Activated CD8-positive, alpha-beta memory T cell treated with anti-CD3 and anti-CD28 coated beads for 48 hours (primary cell): ENCODE measurements at regions not wholly inside any gene's neighbourhood (a gene's known extent, or its start where the extent isn't known, plus 50 kb on each side); places are given as distances from the start of the nearest gene placed in this dataset.

Source experiments
- DNase-seq, 3 experiments: peaks; one replicate each; pipeline ENCODE4 v3.0.0-alpha.2; 2020; ENCODE audit warnings: low read depth in 2 of 3, low spot score in 2 of 3

GRCh38 chr20:52652271-52652670, 319.9 kb upstream of the TSHZ2 start:
- DNase-seq: no peak

- DNase-seq: no peak
Measured at GRCh38 chr20:52649727-52650126, 322.4 kb upstream of the TSHZ2 start.

- DNase-seq: no peak
Measured at GRCh38 chr20:52645822-52646221, 326.3 kb upstream of the TSHZ2 start.

GRCh38 chr20:52643034-52643433, 329.1 kb upstream of the TSHZ2 start:
- no peak for DNase-seq

- no peak for DNase-seq
Measured at GRCh38 chr20:52637201-52637600, 335.0 kb upstream of the TSHZ2 start.

- no peak for DNase-seq
Measured at GRCh38 chr20:52631469-52631868, 340.7 kb upstream of the TSHZ2 start.

GRCh38 chr20:52630138-52630537, 342.0 kb upstream of the TSHZ2 start:
- no peak for DNase-seq

GRCh38 chr20:52624281-52624680, 347.9 kb upstream of the TSHZ2 start:
- no peak for DNase-seq

GRCh38 chr20:52622081-52622480, 350.1 kb upstream of the TSHZ2 start:
- DNase-seq: no peak

GRCh38 chr20:52621401-52621800, 350.8 kb upstream of the TSHZ2 start:
- no peak for DNase-seq

- no peak for DNase-seq
Measured at GRCh38 chr20:52619671-52620070, 352.5 kb upstream of the TSHZ2 start.

GRCh38 chr20:52619101-52619500, 353.1 kb upstream of the TSHZ2 start:
- DNase-seq: no peak

- no peak for DNase-seq
Measured at GRCh38 chr20:52616629-52617028, 355.5 kb upstream of the TSHZ2 start.

GRCh38 chr20:52614051-52614863, 357.9 kb upstream of the TSHZ2 start:
- DNase-seq: no peak

- DNase-seq: no peak
Measured at GRCh38 chr20:52612046-52612632, 360.0 kb upstream of the TSHZ2 start.

GRCh38 chr20:52610749-52611148, 361.4 kb upstream of the TSHZ2 start:
- DNase-seq: no peak

- no peak for DNase-seq
Measured at GRCh38 chr20:52601295-52601971, 370.7 kb upstream of the TSHZ2 start.

GRCh38 chr20:52596256-52596655, 375.9 kb upstream of the TSHZ2 start:
- no peak for DNase-seq

GRCh38 chr20:52595518-52595917, 376.6 kb upstream of the TSHZ2 start:
- DNase-seq: no peak

GRCh38 chr20:52593654-52594053, 378.5 kb upstream of the TSHZ2 start:
- DNase-seq: no peak

- no peak for DNase-seq
Measured at GRCh38 chr20:52592567-52592966, 379.6 kb upstream of the TSHZ2 start.

GRCh38 chr20:52590100-52590499, 382.1 kb upstream of the TSHZ2 start:
- DNase-seq: no peak
